ENCODE measurements at regions not wholly inside any gene's neighbourhood (a gene's known extent, or its start where the extent isn't known, plus 50 kb on each side); places are given as distances from the start of the nearest gene placed in this dataset.

- TF ChIP-seq, protein P1, sequence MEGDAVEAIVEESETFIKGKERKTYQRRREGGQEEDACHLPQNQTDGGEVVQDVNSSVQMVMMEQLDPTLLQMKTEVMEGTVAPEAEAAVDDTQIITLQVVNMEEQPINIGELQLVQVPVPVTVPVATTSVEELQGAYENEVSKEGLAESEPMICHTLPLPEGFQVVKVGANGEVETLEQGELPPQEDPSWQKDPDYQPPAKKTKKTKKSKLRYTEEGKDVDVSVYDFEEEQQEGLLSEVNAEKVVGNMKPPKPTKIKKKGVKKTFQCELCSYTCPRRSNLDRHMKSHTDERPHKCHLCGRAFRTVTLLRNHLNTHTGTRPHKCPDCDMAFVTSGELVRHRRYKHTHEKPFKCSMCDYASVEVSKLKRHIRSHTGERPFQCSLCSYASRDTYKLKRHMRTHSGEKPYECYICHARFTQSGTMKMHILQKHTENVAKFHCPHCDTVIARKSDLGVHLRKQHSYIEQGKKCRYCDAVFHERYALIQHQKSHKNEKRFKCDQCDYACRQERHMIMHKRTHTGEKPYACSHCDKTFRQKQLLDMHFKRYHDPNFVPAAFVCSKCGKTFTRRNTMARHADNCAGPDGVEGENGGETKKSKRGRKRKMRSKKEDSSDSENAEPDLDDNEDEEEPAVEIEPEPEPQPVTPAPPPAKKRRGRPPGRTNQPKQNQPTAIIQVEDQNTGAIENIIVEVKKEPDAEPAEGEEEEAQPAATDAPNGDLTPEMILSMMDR (IDR thresholded peaks at IDR 0.05): no peak
- TF ChIP-seq POLR2A (IDR thresholded peaks at IDR 0.05): no peak
- TF ChIP-seq EP300 (IDR thresholded peaks at IDR 0.05): no peak
These were observed 691.4 kb upstream of the FZD8 start for GRCh38 chr10:36333446-36333845.
